Vagina (tissue), 2 donors: ENCODE measurements at regions not wholly inside any gene's neighbourhood (a gene's known extent, or its start where the extent isn't known, plus 50 kb on each side); places are given as distances from the start of the nearest gene placed in this dataset.

Experiments
- DNase-seq, 2 donors: peaks; one replicate each; pipeline ENCODE4 v3.0.0-alpha.2; 2017; ENCODE audit errors: extremely low spot score in 2 of 2
- H3K27ac ChIP-seq: fragments of 200-600 bp; sonication (generic); one replicate; pipeline ENCODE4 v1.5.1; 2019
- H3K27me3 ChIP-seq: fragments of 200-600 bp; sonication (generic); one replicate; pipeline ENCODE4 v1.5.1; 2019
- H3K36me3 ChIP-seq, 2 donors: fragments of 200-600 bp; sonication (generic); one replicate each; pipeline ENCODE4 v1.5.1; 2017 to 2019
- H3K4me1 ChIP-seq: fragments of 200-600 bp; sonication (generic); one replicate; pipeline ENCODE4 v1.5.1; 2019
- H3K4me3 ChIP-seq, 2 donors: fragments of 200-600 bp; sonication (generic); 1 replicate in 1 of 2; 2 replicates in 1 of 2; pipeline ENCODE4 v1.5.1; 2016 to 2019
- H3K9me3 ChIP-seq: fragments of 200-600 bp; sonication (generic); one replicate; pipeline ENCODE4 v1.5.1; 2019
- CTCF ChIP-seq, 3 experiments: fragments of 450-650 bp in 2 of 3; fragments of 200-600 bp in 1 of 3; sonication (generic) in 1 of 3; IDR thresholded peaks; one replicate each; pipeline ENCODE4 v1.5.1; 2017 to 2019; ENCODE audit warnings: antibody characterized with exemption in 3 of 3, mild to moderate bottlenecking in 2 of 3, moderate library complexity in 2 of 3
- POLR2A ChIP-seq, 2 donors: fragments of 450-650 bp; IDR thresholded peaks; one replicate each; pipeline ENCODE4 v1.6.1; 2017; ENCODE audit warnings: antibody characterized with exemption in 2 of 2, mild to moderate bottlenecking in 2 of 2, moderate library complexity in 2 of 2
- POLR2AphosphoS5 ChIP-seq, 2 donors: sonication (generic); formaldehyde crosslinking; IDR thresholded peaks; one replicate each; pipeline ENCODE4 v1.9.0; 2017; ENCODE audit warnings: antibody characterized with exemption in 2 of 2, mild to moderate bottlenecking in 2 of 2, low read depth in 1 of 2; ENCODE audit not compliant: insufficient read depth in 1 of 2
- intact Hi-C: fragments of 100-400 bp; cut with DNase I; formaldehyde crosslinking; loops from one replicate; pipeline ENCODE4 v1.15.1; 2023

- no peak for TF ChIP-seq POLR2AphosphoS5 (IDR thresholded peaks at IDR 0.05; ENCODE audit: insufficient read depth in 1 of 2, low read depth in 1 of 2)
- no peak for TF ChIP-seq POLR2A (IDR thresholded peaks at IDR 0.05)
- TF ChIP-seq CTCF (IDR thresholded peaks at IDR 0.05), result no peak
- H3K4me1 ChIP-seq, result no peaks in the 10 kb centered on the region
- H3K4me3 ChIP-seq, result no peak overlapping the region
- intact Hi-C loops, result no loop called here
- DNase-seq, result no peak
- no peaks in the 10 kb centered on the region for H3K27me3 ChIP-seq
- no peaks in the 10 kb centered on the region for H3K9me3 ChIP-seq
- no peaks in the 10 kb centered on the region for H3K36me3 ChIP-seq
- no peak overlapping the region for H3K27ac ChIP-seq
Measured at GRCh38 chr1:157410457-157410856, 141.9 kb downstream of the FCRL5 start.

GRCh38 chr1:157409927-157410326, 142.4 kb downstream of the FCRL5 start:
- no peak for DNase-seq
- intact Hi-C loops, result no loop called here
- Histone ChIP-seq H3K4me1 (no peaks in the 10 kb centered on the region), H3K4me3 (no peak overlapping the region), H3K36me3 (no peaks in the 10 kb centered on the region), H3K27ac (no peak overlapping the region), H3K9me3 (no peaks in the 10 kb centered on the region), H3K27me3 (no peaks in the 10 kb centered on the region)
- TF ChIP-seq POLR2A (IDR thresholded peaks at IDR 0.05) (no peak), POLR2AphosphoS5 (IDR thresholded peaks at IDR 0.05; ENCODE audit: insufficient read depth in 1 of 2, low read depth in 1 of 2) (no peak), CTCF (IDR thresholded peaks at IDR 0.05) (no peak)

GRCh38 chr1:157407917-157408525, 144.3 kb downstream of the FCRL5 start:
- H3K27ac ChIP-seq, result no peak overlapping the region
- H3K9me3 ChIP-seq, result no peaks in the 10 kb centered on the region
- no peaks in the 10 kb centered on the region for H3K36me3 ChIP-seq
- DNase-seq, result no peak
- H3K4me3 ChIP-seq, result no peak overlapping the region
- intact Hi-C loops, result no loop called here
- TF ChIP-seq CTCF (IDR thresholded peaks at IDR 0.05), result no peak
- TF ChIP-seq POLR2AphosphoS5 (IDR thresholded peaks at IDR 0.05; ENCODE audit: insufficient read depth in 1 of 2, low read depth in 1 of 2), result no peak
- TF ChIP-seq POLR2A (IDR thresholded peaks at IDR 0.05), result no peak
- H3K27me3 ChIP-seq, result no peaks in the 10 kb centered on the region
- H3K4me1 ChIP-seq, result no peaks in the 10 kb centered on the region

- H3K9me3 ChIP-seq, result no peaks in the 10 kb centered on the region
- no peak overlapping the region for H3K27ac ChIP-seq
- H3K4me3 ChIP-seq, result no peak overlapping the region
- no peaks in the 10 kb centered on the region for H3K27me3 ChIP-seq
- DNase-seq, result no peak
- H3K36me3 ChIP-seq, result no peaks in the 10 kb centered on the region
- intact Hi-C loops, result no loop called here
- no peak for TF ChIP-seq POLR2AphosphoS5 (IDR thresholded peaks at IDR 0.05; ENCODE audit: insufficient read depth in 1 of 2, low read depth in 1 of 2)
- TF ChIP-seq CTCF (IDR thresholded peaks at IDR 0.05), result no peak
- no peak for TF ChIP-seq POLR2A (IDR thresholded peaks at IDR 0.05)
- no peaks in the 10 kb centered on the region for H3K4me1 ChIP-seq
Measured at GRCh38 chr1:157407367-157407766, 144.9 kb downstream of the FCRL5 start.

GRCh38 chr1:157405662-157406061, 146.7 kb downstream of the FCRL5 start:
- TF ChIP-seq POLR2A (IDR thresholded peaks at IDR 0.05) (no peak), CTCF (IDR thresholded peaks at IDR 0.05) (no peak), POLR2AphosphoS5 (IDR thresholded peaks at IDR 0.05; ENCODE audit: insufficient read depth in 1 of 2, low read depth in 1 of 2) (no peak)
- Histone ChIP-seq H3K4me1 (no peaks in the 10 kb centered on the region), H3K36me3 (no peaks in the 10 kb centered on the region), H3K27ac (no peak overlapping the region), H3K4me3 (no peak overlapping the region), H3K9me3 (no peaks in the 10 kb centered on the region), H3K27me3 (no peaks in the 10 kb centered on the region)
- no peak for DNase-seq
- intact Hi-C loops, result no loop called here
